Urinary bladder (tissue), 3 donors: ENCODE measurements at regions not wholly inside any gene's neighbourhood (a gene's known extent, or its start where the extent isn't known, plus 50 kb on each side); places are given as distances from the start of the nearest gene placed in this dataset.

Experiments
- DNase-seq: peaks from one replicate; pipeline ENCODE4 v3.0.0-alpha.2; 2015; ENCODE audit errors: extremely low spot score
- H3K27ac ChIP-seq: one replicate; pipeline ENCODE4 v1.5.1; 2013; ENCODE audit warnings: low read depth, mild to moderate bottlenecking, moderate library complexity
- H3K36me3 ChIP-seq: one replicate; pipeline ENCODE4 v1.6.1; 2013; ENCODE audit warnings: mild to moderate bottlenecking, moderate library complexity; ENCODE audit not compliant: insufficient read depth
- H3K4me1 ChIP-seq: one replicate; pipeline ENCODE4 v1.6.1; 2013; ENCODE audit warnings: mild to moderate bottlenecking, moderate library complexity; ENCODE audit not compliant: insufficient read depth
- H3K4me3 ChIP-seq: one replicate; pipeline ENCODE4 v1.5.1; 2013; ENCODE audit warnings: low read depth, low read length
- WGBS: extraction: QIAGEN DNeasy Blood & Tissue Kit; methylation state at CpG from one replicate; pipeline ENCODE4 v1.1.7; 2013; 5-methylcytosine and 5-hydroxymethylcytosine counted together
- donor health status: healthy with polysubstance abuse.
- donor health status: healthy.

DNA sequence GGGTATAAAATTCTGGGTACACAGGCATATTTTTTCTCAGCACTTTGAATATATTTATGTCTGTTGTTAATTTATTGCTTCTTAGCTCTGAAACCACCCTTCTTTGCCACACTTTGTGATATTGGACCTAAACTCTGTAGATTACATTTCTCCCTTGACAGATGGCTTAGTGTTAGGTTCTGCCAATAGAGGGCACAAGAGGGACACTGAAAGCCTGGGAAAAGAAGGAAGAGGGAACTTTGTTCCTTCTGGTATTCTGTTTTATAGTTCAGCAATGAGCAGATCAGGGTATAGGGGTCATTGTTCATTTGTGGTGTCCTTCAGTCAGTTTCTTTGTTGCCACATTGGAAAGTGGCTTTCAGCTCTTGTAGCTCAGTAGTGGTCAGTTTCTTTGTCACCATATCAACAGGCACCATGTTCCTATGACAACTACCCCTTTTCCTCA lies 423.5 kb upstream of the PROX1 start:
- no peaks in the 10 kb centered on the region for H3K36me3 ChIP-seq
- no peak overlapping the region for H3K4me3 ChIP-seq
- H3K4me1 ChIP-seq: no peaks in the 10 kb centered on the region
- no peak for DNase-seq
- no peak overlapping the region for H3K27ac ChIP-seq

DNA sequence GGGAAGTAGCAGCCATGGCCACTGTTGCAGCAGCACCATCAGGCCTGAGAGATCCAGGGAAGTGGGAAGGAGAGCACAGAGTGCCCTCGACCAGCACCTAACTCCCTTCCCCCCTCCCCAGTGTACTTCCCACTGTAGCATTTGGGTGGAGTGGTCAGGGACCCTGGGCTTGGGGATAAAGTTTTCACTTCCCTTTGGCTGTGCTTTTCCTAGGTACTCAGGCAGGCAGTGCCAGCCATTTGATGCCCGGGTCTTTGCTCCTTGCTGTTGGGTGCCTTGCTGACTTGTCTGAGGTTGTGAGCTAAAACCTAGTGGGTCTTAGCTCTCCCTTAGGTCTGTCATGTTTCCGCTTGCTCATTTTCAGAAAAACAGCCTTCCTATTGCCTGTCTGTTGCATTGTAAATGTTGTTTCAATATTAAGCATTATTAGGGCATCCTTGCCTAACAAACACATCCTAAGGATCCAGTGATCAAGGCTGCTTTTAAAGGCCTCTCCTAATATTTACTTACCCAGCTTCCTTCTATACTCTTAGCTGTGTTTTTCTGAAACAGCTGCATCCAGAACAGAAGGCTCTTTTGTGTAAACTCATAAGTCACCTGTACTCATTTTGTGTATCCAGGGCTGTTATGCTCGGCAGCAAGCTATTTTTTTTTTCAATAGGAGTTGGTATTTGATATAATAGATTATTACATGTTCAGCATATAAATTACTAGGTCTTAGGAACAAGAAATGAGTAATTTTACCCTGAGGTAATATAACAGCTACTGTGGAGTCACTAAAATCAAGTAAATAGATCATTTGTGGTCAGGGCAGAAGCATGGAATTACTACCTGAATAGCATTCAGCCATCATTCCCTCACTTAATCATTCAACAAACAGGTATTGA lies 418.6 kb upstream of the PROX1 start:
- H3K4me3 ChIP-seq: no peak overlapping the region
- DNase-seq: no peak
- 80% methylated on average over 4 of the region's 4 CpGs for WGBS
- H3K36me3 ChIP-seq: no peaks in the 10 kb centered on the region
- no peak overlapping the region for H3K27ac ChIP-seq
- no peaks in the 10 kb centered on the region for H3K4me1 ChIP-seq

GRCh38 chr1:213569816-213570150 lies 418.0 kb upstream of the PROX1 start:
- WGBS: 84% methylated on average over 4 of the region's 4 CpGs
- no peak overlapping the region for H3K4me3 ChIP-seq
- H3K4me1 ChIP-seq: no peaks in the 10 kb centered on the region
- no peak for DNase-seq
- no peak overlapping the region for H3K27ac ChIP-seq
- no peaks in the 10 kb centered on the region for H3K36me3 ChIP-seq

DNA sequence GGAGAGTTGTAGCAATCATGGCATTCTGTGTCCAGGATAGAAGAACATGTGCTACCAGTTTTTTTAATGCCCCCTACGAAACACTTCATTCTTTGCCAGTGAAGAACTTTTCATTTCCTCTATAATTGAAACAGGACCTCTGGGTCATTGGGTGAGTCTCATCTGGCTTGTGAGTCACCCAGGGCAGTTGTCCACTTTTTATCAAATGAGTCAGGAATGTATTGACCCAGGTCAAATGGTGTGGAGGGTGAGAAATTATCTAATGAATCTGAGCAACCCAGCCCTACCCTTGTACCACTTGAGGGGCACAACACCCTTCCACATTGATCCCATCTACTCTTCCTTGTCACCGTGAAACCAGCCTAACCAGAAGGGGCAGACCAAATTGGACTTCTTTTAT lies 417.3 kb upstream of the PROX1 start:
- no peaks in the 10 kb centered on the region for H3K36me3 ChIP-seq
- no peak overlapping the region for H3K4me3 ChIP-seq
- no peak overlapping the region for H3K27ac ChIP-seq
- H3K4me1 ChIP-seq: no peaks in the 10 kb centered on the region
- no peak for DNase-seq
- 65% methylated on average over 2 of the region's 2 CpGs for WGBS

DNA sequence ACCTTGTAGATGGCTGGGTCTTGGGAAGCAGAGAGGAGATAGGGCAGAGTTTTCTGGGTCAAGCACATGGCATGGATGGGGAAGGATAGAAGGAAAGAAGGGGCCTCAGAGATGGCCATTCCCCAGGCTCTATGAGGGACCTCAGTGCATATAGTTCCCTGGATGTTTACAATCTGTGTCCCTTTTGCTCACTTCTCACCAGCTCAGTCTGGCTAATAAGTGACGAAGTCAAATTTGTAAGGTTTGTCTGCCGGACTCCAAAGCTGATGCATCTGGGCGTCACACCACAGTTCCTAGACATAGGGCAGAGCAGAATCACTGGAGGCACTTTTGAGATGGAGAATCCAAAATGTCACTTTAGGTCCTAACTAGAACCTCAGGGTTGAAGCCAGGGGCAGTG lies 416.4 kb upstream of the PROX1 start:
- 92% methylated on average over 3 of the region's 3 CpGs for WGBS
- no peak for DNase-seq

GRCh38 chr1:213571843-213572242 lies 415.9 kb upstream of the PROX1 start:
- no peak overlapping the region for H3K27ac ChIP-seq
- H3K4me1 ChIP-seq: no peaks in the 10 kb centered on the region
- no peaks in the 10 kb centered on the region for H3K36me3 ChIP-seq
- DNase-seq: no peak
- H3K4me3 ChIP-seq: no peak overlapping the region
- 83% methylated on average over 8 of the region's 8 CpGs for WGBS

More for the DNA sequence above, 416.4 kb upstream of the PROX1 start:
- Histone ChIP-seq H3K4me1 (no peaks in the 10 kb centered on the region), H3K4me3 (no peak overlapping the region), H3K36me3 (no peaks in the 10 kb centered on the region), H3K27ac (no peak overlapping the region)

DNA sequence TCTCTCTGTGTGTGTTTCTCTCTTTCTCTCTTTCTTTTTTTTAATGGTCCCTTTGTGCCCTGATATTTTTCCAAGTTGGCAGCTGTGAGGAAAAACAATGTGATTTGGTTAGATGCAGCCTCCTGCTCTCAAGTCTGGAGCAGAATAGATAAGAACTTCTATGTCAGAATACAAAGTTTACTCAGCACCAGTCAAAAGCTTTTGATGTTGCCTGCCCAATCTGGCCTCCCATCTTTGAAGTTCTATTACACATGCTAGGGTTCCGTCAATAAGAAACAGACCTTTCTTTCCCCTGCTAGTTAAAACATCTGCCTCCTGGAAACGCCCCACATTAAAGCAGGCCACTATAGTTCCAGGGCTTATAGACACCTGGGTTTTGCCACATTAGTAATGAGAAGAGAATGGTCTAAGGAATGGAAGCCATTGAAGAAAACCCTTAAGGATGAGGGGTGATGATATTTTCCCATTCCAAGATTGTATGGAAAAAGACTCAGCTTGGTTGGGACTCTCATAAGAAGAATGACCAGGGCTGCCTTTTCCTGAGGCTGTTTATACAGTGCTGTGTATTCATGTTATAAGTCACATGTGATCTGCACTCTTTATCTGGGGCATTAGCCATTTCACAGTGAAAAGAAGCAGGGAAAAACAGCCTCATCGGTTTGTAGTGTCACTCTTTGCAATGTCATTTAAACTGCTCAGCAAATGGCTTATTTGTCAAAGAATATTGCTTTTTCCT lies 414.7 kb upstream of the PROX1 start:
- Histone ChIP-seq H3K36me3 (no peaks in the 10 kb centered on the region), H3K4me1 (no peaks in the 10 kb centered on the region), H3K27ac (no peak overlapping the region), H3K4me3 (no peak overlapping the region)
- no peak for DNase-seq
- 39% methylated on average over 3 of the region's 3 CpGs for WGBS

GRCh38 chr1:213573648-213574009 lies 414.1 kb upstream of the PROX1 start:
- DNase-seq: no peak
- no peaks in the 10 kb centered on the region for H3K36me3 ChIP-seq
- 72% methylated on average over 2 of the region's 2 CpGs for WGBS
- H3K27ac ChIP-seq: no peak overlapping the region
- H3K4me3 ChIP-seq: no peak overlapping the region
- no peaks in the 10 kb centered on the region for H3K4me1 ChIP-seq

DNA sequence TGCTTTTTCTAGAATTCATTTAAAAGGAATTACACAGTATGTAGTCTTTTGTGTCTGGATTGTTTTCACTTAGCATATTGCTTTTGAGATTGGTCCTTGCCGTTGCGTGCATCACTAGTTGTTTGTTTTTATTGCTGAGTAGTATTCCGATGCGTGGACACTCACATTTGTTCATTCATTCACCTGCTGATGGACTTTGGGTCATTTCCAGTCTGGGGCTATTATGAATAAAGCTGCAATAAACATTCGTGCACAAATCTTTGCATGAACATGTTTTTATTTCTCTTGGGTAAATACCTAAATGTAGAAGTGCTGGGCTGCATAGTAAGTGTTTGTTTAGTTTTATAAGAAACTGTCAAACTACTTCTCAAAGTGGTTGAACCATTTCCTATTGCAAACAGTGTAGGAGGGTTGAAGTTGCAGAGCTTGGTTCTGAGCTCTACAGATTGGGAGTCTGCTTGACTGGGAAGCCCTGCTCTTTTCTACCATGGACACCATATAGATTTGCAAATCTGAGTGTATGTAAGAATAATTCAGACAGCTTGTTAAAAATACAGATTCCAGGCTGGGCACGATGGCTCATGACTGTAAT lies 404.7 kb upstream of the PROX1 start:
- H3K36me3 ChIP-seq: no peaks in the 10 kb centered on the region

GRCh38 chr1:213584272-213584671 lies 403.5 kb upstream of the PROX1 start:
- H3K4me1 ChIP-seq: no peaks in the 10 kb centered on the region
- no peak overlapping the region for H3K4me3 ChIP-seq
- no peak overlapping the region for H3K27ac ChIP-seq
- no peak for DNase-seq
- no peaks in the 10 kb centered on the region for H3K36me3 ChIP-seq
- 44% methylated on average over 2 of the region's 2 CpGs for WGBS

More for the DNA sequence above, 404.7 kb upstream of the PROX1 start:
- Histone ChIP-seq H3K4me3 (no peak overlapping the region), H3K4me1 (no peaks in the 10 kb centered on the region), H3K27ac (no peak overlapping the region)
- 86% methylated on average over 6 of the region's 6 CpGs for WGBS
- DNase-seq: no peak

DNA sequence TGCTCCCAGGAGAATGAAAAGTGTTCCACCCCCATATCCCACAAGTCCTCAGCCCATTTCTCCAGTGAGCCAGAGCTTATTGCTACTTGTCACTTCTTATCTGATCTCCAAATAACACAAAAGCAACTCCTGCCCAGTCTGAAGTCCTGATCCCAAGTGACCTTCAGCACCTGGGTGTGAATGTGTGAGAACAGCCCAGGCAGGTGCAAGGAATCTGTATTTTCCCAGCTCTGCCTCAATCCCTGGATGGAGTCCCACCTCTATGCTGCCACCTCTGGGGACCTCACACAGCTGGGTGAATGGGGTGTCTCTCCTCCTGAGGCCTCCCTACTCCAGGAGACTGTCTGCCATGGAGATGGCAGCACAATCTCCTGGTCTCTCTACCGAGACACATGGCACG lies 402.4 kb upstream of the PROX1 start:
- Histone ChIP-seq H3K4me1 (no peaks in the 10 kb centered on the region), H3K27ac (no peak overlapping the region)
- 64% methylated on average over 2 of the region's 2 CpGs for WGBS

DNA sequence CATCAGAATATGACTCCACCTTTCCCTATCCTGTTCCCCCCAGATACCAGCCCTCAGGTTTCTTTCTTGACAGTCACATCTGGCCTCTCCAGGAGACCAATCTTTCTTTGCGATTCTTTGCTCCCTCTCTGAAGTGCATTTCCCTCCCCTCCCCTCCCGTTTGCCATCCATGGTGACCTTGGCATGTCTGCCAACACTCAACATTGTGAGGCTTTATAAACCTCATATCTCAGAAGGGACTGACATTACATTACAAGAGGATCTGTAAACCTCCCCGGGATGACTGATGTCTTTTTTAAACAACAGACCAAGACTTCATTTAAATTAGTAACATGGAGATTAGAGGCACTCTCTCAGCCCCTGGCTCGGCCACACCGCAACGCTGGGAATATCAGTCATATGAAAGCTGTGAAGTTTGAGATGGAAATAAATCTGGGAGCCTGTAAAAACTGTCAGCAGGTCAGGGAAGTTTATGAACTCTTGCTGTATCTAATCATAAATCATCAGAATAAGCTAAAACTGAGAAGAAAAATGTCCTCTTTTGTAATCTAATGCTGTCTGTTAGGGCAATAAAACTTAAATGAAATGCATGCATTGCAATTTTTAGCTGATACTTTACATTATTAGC lies 401.7 kb upstream of the PROX1 start:
- 16% methylated on average over 6 of the region's 6 CpGs for WGBS
- DNase-seq: no peak
- Histone ChIP-seq H3K4me3 (no peak overlapping the region), H3K36me3 (no peaks in the 10 kb centered on the region), H3K27ac (no peak overlapping the region), H3K4me1 (no peaks in the 10 kb centered on the region)

More for the DNA sequence above, 402.4 kb upstream of the PROX1 start:
- no peaks in the 10 kb centered on the region for H3K36me3 ChIP-seq
- no peak overlapping the region for H3K4me3 ChIP-seq
- no peak for DNase-seq

DNA sequence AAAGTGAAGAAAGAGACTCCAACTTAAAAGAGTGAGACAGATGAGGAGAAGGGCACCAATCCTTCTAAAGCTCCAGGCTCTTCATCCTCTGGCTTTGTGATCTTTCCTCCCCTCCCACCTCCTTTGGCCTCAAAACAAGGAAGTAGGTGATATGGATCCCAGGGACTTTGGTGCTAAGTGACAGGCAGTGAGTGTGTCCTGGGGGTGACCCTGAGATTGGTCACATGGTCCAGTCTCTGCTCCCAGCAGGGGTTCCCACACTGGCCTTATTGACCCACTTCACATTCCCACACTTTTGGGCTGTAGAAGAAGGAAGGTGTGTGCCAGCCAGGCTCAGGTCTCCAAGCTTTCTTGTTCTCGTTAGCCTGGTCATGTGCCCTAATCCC lies 401.2 kb upstream of the PROX1 start:
- Histone ChIP-seq H3K36me3 (no peaks in the 10 kb centered on the region), H3K4me1 (no peaks in the 10 kb centered on the region), H3K4me3 (no peak overlapping the region), H3K27ac (no peak overlapping the region)
- DNase-seq: no peak
- 60% methylated on average over 1 of the region's 1 CpG for WGBS

DNA sequence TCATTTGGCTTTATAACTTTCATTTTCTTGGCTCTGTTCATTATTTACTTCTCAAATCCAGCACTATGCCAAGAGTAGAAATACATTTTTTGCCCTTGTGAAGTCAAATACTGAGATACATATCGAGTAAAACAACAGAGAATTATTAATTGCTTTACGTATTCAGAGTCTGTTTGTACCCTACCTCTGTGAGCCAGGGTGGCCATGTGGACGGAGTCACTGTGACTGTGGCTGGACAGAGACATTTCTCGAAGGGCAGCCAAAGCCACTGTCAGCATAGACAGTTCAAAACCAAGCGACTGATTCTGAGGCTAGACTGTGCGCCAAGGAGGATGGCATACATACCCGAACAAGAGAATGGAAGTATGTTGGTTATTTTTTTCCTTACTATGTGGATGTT lies 391.0 kb upstream of the PROX1 start:
- H3K27ac ChIP-seq: no peak overlapping the region
- no peaks in the 10 kb centered on the region for H3K4me1 ChIP-seq
- H3K36me3 ChIP-seq: no peaks in the 10 kb centered on the region
- no peak overlapping the region for H3K4me3 ChIP-seq
- no peak for DNase-seq
- WGBS: 83% methylated on average over 7 of the region's 7 CpGs
